LNCaP clone FGC (cell line): ENCODE measurements at regions not wholly inside any gene's neighbourhood (a gene's known extent, or its start where the extent isn't known, plus 50 kb on each side); places are given as distances from the start of the nearest gene placed in this dataset.

ENCODE experiments used
- DNase-seq: peaks from one replicate; pipeline ENCODE4 v3.0.0-alpha.2; 2011; ENCODE audit warnings: low read depth
- H3K4me3 ChIP-seq: 2 replicates; pipeline ENCODE4 v1.5.1; 2011; ENCODE audit warnings: mild to moderate bottlenecking, low read depth, low read length, control low read depth
- CTCF ChIP-seq: IDR thresholded peaks from 2 replicates; pipeline ENCODE4 v1.5.1; 2012; ENCODE audit warnings: mild to moderate bottlenecking; ENCODE audit not compliant: control insufficient read depth, insufficient read depth; ENCODE audit errors: extremely low read depth

- TF ChIP-seq CTCF, result no peak
- DNase-seq, result no peak
- no peak overlapping the region for H3K4me3 ChIP-seq
Measured at GRCh38 chr3:44041726-44042125, 200.0 kb upstream of the TOPAZ1 start.

GRCh38 chr3:44042772-44043171, 198.9 kb upstream of the TOPAZ1 start:
- no peak overlapping the region for H3K4me3 ChIP-seq
- no peak for DNase-seq
- no peak for TF ChIP-seq CTCF

GRCh38 chr3:44045476-44046275, 196.0 kb upstream of the TOPAZ1 start:
- H3K4me3 ChIP-seq, result no peak overlapping the region
- DNase-seq, result no peak
- TF ChIP-seq CTCF, result no peak

- no peak for TF ChIP-seq CTCF
- no peak overlapping the region for H3K4me3 ChIP-seq
- no peak for DNase-seq
Measured at GRCh38 chr3:44047796-44048195, 193.9 kb upstream of the TOPAZ1 start.

GRCh38 chr3:44048196-44048924, 193.3 kb upstream of the TOPAZ1 start:
- no peak for TF ChIP-seq CTCF
- DNase-seq, result no peak

GRCh38 chr3:44048949-44049348, 192.7 kb upstream of the TOPAZ1 start:
- TF ChIP-seq CTCF, result no peak

More at GRCh38 chr3:44048196-44048924, 193.3 kb upstream of the TOPAZ1 start:
- no peak overlapping the region for H3K4me3 ChIP-seq

More at GRCh38 chr3:44048949-44049348, 192.7 kb upstream of the TOPAZ1 start:
- DNase-seq, result no peak
- H3K4me3 ChIP-seq, result no peak overlapping the region
